Stimulated activated CD4-positive, alpha-beta T cell treated with anti-CD3 and anti-CD28 coated beads, Interleukin-12 subunit alpha, Interleukin-12 subunit beta, amount 100 ng/mL, for 24 hours (primary cell): ENCODE measurements at regions not wholly inside any gene's neighbourhood (a gene's known extent, or its start where the extent isn't known, plus 50 kb on each side); places are given as distances from the start of the nearest gene placed in this dataset.
"Not testable (repeated sequence)": the region's sequence is repeated elsewhere in the genome, so short reads cannot be mapped to it uniquely, and the experiment has no call there.

Experiments used
- DNase-seq, 2 experiments: peaks; one replicate each; pipeline ENCODE4 v3.0.0-alpha.2; 2020; ENCODE audit warnings: low read depth in 2 of 2

- no peak for DNase-seq
These were observed 129.2 kb upstream of the NRBF2 start for GRCh38 chr10:63003816-63004453.

- DNase-seq: no peak
These were observed 136.2 kb upstream of the NRBF2 start for GRCh38 chr10:62996925-62997324.

- no peak for DNase-seq
These were observed 136.6 kb upstream of the NRBF2 start for GRCh38 chr10:62996516-62996915.

GRCh38 chr10:62993121-62993520 is 140.0 kb upstream of the NRBF2 start:
- no peak for DNase-seq

- peak in 1 of 2 experiments; percentile 6 for DNase-seq
These were observed 140.9 kb upstream of the NRBF2 start for GRCh38 chr10:62992145-62992721.

- DNase-seq: no peak
These were observed 143.0 kb upstream of the NRBF2 start for GRCh38 chr10:62990126-62990525.

GRCh38 chr10:62985807-62986600 is 147.1 kb upstream of the NRBF2 start:
- DNase-seq: no peak

GRCh38 chr10:62981096-62981495 is 152.0 kb upstream of the NRBF2 start:
- no peak for DNase-seq

GRCh38 chr10:62980687-62981086 is 152.4 kb upstream of the NRBF2 start:
- DNase-seq: peak in 1 of 2 experiments; percentile 7

GRCh38 chr10:62979921-62980320 is 153.2 kb upstream of the NRBF2 start:
- no peak for DNase-seq

- no peak for DNase-seq
These were observed 154.6 kb upstream of the NRBF2 start for GRCh38 chr10:62978482-62978881.

GRCh38 chr10:62974795-62975194 is 158.3 kb upstream of the NRBF2 start:
- not testable (repeated sequence) for DNase-seq

- DNase-seq: no peak
These were observed 155.9 kb upstream of the EGR2 start for GRCh38 chr10:62972103-62972502.

GRCh38 chr10:62964026-62964425 is 147.9 kb upstream of the EGR2 start:
- DNase-seq: no peak

GRCh38 chr10:62961951-62962523 is 145.9 kb upstream of the EGR2 start:
- no peak for DNase-seq

GRCh38 chr10:62960416-62960815 is 144.2 kb upstream of the EGR2 start:
- no peak for DNase-seq

GRCh38 chr10:62959553-62959952 is 143.4 kb upstream of the EGR2 start:
- no peak for DNase-seq

GRCh38 chr10:62958980-62959379 is 142.8 kb upstream of the EGR2 start:
- no peak for DNase-seq

- no peak for DNase-seq
These were observed 130.1 kb upstream of the EGR2 start for GRCh38 chr10:62946278-62946677.

- no peak for DNase-seq
These were observed 123.5 kb upstream of the EGR2 start for GRCh38 chr10:62939698-62940097.

GRCh38 chr10:62938672-62939071 is 122.5 kb upstream of the EGR2 start:
- DNase-seq: no peak

GRCh38 chr10:62937674-62938073 is 121.5 kb upstream of the EGR2 start:
- DNase-seq: no peak

GRCh38 chr10:62935022-62935421 is 118.9 kb upstream of the EGR2 start:
- no peak for DNase-seq
